Ovary (tissue), 3 donors: ENCODE measurements at regions not wholly inside any gene's neighbourhood (a gene's known extent, or its start where the extent isn't known, plus 50 kb on each side); places are given as distances from the start of the nearest gene placed in this dataset.

Experiments used
- CTCF ChIP-seq, 3 donors: fragments of 450-650 bp in 2 of 3; fragments of 200-600 bp in 1 of 3; IDR thresholded peaks; one replicate each; pipeline versions ENCODE4 v1.5.1 to v1.8.0; 2016 to 2022; ENCODE audit warnings: antibody characterized with exemption in 3 of 3, mild to moderate bottlenecking in 1 of 3
- POLR2A ChIP-seq: fragments of 450-650 bp; IDR thresholded peaks from one replicate; pipeline ENCODE4 v1.6.1; 2017; ENCODE audit warnings: antibody characterized with exemption, mild to moderate bottlenecking, moderate library complexity
- donor health status: DM: no; HTN: no; CAD: no.

- TF ChIP-seq CTCF (IDR thresholded peaks at IDR 0.05) (no peak), POLR2A (no peak)
Measured at GRCh38 chr3:99471353-99472323, 166.8 kb upstream of the COL8A1 start.
